ENCODE measurements at regions not wholly inside any gene's neighbourhood (a gene's known extent, or its start where the extent isn't known, plus 50 kb on each side); places are given as distances from the start of the nearest gene placed in this dataset.

DNA sequence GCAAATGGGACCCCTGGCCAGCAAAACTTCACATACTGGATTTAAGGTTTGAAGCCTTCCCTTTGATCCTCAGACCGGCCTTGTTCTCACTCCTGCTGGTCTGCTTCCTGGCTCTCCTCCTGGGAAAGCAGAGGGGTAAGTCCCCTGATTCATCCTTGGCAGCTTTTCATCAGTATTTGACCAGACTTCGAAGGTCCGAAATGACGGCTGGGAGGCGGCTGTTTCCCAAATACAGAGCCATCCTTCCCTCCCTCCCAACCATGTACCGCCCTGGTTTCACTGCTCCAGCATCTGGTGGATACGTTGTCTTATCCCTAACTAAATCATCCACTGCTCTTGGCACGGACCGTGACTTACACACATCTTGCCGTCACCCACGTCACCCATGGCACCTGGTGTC lies 265.5 kb downstream of the BCOR start:
- TF ChIP-seq, protein P1, sequence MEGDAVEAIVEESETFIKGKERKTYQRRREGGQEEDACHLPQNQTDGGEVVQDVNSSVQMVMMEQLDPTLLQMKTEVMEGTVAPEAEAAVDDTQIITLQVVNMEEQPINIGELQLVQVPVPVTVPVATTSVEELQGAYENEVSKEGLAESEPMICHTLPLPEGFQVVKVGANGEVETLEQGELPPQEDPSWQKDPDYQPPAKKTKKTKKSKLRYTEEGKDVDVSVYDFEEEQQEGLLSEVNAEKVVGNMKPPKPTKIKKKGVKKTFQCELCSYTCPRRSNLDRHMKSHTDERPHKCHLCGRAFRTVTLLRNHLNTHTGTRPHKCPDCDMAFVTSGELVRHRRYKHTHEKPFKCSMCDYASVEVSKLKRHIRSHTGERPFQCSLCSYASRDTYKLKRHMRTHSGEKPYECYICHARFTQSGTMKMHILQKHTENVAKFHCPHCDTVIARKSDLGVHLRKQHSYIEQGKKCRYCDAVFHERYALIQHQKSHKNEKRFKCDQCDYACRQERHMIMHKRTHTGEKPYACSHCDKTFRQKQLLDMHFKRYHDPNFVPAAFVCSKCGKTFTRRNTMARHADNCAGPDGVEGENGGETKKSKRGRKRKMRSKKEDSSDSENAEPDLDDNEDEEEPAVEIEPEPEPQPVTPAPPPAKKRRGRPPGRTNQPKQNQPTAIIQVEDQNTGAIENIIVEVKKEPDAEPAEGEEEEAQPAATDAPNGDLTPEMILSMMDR (IDR thresholded peaks at IDR 0.05; ENCODE audit: insufficient read depth, low read length, poor library complexity, severe bottlenecking) = no peak
- TF ChIP-seq EZH2phosphoT487 (conservative IDR thresholded peaks at IDR 0.05; ENCODE audit: low read length) = no peak
